Muscle of back (tissue), 3 donors: ENCODE measurements at regions not wholly inside any gene's neighbourhood (a gene's known extent, or its start where the extent isn't known, plus 50 kb on each side); places are given as distances from the start of the nearest gene placed in this dataset.
"Not testable (repeated sequence)": the region's sequence is repeated elsewhere in the genome, so short reads cannot be mapped to it uniquely, and the experiment has no call there.

ENCODE experiments used
- DNase-seq, 3 donors: peaks; one replicate each; pipeline versions ENCODE4 v3.0.0 to v3.0.0-alpha.2; 2013

DNA sequence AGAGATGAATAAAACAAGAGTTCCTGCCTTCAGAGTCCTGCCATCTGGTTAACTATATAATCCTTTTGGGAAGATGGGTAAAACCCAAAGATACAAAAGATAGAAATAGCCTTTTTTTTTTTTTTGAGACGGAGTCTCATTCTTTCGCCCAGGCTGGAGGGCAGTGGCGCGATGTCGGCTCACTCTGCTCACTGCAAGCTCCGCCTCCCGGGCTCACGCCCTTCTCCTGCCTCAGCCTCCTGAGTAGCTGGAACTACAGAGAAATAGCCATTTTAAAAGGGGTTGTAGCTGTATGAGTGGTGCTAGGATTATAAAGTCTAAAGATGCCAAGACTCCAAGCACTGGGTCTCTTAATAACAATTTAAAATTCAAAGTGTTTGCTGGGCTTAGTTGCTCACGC is 97.2 kb downstream of the KDR start:
- no peak for DNase-seq

DNA sequence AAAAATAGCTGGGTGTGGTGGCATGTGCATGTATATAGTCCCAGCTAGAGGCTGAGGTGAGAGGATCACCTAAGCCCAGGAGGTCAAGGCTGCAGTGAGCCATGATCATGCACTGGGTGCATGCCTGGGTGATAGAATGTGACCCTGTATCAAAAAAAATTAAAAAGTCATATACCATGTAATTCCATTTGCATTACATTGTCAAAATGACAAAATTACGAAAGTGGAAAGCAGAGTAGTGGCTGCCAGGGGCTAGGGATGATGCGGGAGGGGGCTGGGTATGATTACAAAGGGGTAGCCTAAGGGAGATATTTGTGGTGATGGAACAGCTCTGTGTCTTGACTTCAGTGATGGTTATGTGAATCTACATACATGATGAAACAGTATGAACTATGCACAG is 97.8 kb downstream of the KDR start:
- DNase-seq: no peak

DNA sequence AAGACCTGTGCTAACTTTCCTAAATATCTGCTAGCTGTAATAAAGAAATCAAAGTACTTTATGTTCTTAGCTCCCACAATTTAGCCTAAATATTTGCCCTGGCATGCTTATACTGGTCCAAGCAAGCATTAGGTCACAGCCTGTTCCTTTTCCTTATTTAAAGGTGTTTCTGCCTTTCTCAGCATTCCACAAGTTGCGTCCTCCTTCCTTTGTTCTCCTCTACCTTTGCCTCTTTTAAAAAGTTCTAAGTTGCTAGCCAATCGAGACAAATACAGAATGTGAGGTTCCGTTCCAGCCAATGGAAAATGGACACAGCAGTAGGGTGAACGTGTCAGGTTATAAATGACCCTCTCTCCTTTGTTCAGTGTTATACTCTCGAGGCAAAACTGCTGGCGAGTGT is 99.9 kb downstream of the KDR start:
- DNase-seq: not testable (repeated sequence)

DNA sequence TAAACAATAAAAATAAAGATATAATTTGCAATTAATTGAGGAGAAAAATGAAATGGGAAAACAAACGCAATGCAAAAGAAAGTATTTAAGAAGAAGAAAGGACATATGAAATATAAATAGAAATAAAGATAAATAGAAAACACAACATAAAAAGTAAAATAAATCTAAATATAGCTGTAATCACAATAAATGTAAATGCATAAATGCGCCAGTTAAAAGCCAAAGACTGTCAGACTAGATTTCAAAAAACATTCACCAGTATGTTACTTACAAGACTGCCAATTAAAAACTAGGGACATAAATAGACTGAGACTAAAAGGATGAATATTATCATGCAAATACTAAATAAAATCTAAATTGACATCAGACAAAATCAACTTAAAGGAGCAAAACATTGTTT is 102.4 kb downstream of the KDR start:
- DNase-seq: no peak

DNA sequence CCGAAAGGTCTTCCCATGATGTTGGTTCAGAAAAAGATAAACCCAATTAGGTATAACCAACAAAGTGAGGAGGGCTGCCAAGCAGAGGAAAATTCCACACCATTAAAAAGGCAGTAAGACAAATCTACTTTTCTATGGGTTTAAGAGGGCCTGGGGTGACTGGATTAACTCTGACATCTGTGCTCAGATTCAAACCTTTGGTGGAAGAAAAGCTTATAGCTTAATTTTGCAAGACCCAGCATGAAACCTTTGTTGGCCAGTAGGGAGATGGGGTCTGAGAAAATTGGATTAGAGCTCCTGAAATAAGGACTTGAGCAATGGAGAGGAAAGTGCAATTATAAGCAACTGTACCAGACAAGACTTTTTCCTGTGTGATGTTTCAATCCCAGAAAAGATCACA is 104.2 kb downstream of the KDR start:
- DNase-seq: no peak

DNA sequence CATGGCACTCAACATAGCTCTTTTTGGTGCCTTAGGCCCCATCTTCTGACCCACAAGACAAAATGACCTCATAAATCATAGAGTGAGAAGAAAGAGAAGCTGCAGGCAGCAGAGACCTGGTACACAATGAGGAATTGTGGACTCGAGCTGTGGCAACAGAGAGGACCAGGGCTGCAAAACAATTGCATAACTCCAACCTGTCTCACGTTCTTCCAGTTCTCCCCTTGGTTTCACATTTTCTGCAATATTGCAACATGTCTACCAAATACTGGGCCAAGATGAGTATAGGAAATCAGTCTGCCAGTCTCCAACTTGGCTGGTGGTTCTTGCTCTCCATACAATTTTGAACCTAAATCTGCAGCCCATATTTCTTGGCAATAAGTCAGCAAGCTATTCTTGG is 105.3 kb downstream of the KDR start:
- DNase-seq: no peak

DNA sequence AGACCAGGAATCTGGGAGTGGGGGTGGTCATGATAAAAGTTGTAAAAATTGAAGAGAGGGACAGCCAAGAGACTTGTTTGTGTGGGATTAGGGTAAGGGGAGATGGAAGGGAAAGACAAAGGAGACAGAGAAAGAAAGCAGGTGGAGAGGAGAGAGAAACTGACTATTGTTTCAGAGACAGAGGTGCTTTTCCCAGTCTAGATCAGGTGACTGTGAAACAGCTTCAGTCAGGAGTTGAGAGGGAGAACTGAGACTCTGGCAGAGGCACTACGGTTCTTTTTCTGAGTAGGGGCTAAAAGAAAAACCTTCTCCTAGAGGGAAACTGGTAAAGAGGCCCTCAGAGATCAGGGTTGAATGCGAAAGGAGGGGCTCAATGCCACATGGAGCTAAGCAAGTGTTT is 106.4 kb downstream of the KDR start:
- no peak for DNase-seq

DNA sequence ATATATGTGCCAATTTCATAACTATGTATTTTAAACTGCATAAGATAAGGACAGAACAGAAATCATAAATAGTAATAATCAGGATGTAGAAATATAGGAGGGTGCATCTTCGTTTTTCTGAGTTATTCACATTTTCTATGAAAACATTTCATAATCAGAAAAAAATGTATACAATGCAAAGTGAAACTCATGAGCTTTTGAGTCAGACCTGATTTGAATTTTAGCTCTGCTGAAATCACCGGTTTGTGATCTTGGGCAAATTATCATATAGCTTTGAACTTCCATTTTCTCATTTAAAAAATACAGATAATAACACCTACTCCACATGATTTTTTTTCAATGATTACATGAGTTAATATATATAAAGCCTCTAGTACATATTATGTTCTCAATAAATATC is 106.9 kb downstream of the KDR start:
- DNase-seq: no peak

DNA sequence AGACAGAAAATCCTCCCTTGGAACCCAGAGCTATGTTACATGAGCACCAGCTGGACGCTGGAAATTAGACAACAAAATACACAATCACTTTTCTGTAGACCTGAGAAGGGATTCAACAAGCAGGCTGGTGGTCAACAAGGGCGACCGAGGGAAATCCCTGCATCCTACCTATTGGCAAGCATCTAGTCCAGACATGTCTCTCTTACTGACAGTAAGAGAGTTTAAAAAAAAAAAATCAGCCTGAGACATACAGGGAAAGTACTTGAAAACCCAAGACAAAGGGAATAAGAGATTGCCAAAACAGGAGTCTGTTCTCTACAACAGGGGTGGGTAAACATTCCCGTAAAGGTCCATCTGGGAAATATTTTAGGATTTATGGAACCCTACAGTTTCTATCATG is 108.0 kb downstream of the KDR start:
- DNase-seq: no peak

DNA sequence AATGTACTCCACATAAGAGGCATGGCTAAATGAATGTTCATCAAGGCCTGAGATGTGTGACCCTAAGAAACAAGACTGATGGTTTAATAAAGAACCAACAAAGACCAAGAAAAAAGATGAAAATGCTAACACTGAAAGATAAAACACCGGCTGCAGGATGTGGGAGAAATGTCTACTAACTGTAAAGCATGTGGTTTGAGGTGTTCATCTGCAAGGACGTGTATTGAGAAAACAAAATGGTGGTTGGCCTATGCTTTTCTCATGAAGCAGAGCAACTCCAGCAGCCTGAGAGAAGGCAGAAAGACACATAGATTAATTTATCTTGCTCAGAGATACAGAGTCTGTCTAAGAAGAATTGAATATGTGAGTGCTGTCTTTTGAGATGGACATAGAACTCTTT is 109.3 kb downstream of the KDR start:
- no peak for DNase-seq

DNA sequence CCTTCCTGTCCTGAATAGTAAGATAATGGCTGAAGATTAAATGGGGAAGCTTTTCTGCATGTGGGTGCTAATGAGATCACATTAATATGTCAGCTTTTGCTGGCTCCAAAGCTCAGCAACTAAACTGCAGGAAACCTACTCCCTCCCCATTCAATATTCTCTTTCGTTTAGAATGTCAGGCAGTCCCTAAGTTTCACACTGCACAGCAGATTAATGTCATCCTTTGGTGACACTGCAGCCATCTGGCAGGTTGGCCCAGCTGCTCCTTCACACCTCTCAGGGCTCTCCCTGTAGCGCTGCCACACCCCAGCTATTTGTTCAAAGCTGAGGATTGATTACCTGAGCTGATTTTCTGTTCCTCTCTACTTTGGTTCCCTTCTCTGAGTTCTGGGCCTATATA is 110.5 kb downstream of the KDR start:
- DNase-seq: no peak

DNA sequence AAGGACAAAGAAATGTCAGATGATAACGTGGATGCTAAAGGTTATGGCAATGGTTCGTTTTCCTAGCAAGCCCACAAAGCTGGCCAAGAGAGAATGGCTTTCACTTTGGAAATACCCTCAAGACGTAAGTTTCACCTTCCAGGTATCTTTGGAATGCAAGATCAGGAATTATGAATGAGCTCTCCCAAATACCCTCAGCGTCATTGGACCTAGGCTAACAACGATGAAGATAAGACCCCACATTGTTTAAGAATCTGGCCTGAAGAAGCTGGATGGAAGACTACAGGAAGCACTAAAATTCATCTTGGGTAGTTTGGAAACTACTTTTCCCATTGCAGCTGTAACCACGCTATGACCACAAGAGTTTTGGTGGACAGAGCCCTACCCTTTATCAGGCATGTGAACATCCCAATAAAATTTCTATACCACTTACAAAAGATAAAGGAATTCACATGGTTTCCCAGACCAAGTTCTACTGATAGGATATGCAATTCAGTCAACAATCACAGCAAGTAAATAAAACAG is 111.9 kb downstream of the KDR start:
- no peak for DNase-seq

DNA sequence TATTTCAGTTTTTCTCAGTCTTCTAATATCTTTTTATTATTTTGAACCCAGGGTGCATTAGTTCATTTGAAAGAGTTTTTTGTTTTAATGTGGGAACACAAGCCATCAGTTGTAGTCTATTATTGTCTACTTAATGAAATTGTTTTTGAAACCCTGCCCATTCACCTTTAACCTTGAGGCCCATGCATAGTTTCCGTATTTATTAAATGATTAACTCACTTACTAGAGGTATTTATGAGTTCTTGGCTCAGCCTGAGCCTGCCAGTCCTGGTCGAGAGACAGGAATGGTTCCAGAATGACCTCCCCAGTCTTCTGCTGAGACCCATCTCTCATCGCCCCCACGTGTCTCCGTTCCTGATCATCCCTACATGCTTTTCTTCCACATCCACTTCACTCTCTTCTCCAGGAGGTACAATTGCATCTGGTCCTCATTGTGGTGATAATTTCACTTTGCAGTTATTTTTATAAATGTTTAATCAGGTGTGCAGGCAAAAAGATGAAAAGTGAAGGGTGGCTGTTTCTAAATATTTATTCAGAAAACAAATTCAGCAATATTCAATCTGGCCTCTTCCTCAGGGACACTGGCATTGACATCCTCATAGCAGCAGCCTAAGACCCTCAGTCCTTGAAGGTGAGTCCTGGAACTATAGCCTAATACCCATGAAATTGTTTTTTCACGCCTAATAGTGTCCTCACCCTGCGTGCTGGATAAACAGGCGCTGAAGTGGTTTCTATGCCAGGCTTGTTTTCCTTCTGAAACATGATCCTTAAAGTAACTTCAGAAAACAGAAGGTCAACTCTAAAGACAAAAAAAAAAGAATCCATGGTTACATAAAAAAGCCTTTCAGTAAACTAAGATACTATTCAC is 112.8 kb downstream of the KDR start:
- no peak for DNase-seq

DNA sequence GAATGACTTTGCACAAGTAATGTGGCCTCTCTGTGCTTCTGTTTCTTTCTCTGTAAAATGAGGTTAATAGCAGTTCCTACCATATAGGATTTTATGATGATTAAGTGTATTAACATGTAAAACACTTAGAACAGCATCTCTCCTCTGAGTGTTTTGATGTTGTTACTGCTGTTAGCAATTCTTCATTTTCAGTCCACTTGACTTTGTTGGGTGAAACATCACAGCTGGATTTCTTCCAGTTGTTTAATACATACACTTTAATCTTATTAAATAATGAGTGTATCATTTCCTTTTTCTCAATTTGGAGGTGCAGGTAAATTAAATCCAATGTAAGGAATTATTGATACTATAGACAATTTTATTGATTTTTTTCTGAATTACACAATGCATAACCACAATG is 113.6 kb downstream of the KDR start:
- DNase-seq: no peak

DNA sequence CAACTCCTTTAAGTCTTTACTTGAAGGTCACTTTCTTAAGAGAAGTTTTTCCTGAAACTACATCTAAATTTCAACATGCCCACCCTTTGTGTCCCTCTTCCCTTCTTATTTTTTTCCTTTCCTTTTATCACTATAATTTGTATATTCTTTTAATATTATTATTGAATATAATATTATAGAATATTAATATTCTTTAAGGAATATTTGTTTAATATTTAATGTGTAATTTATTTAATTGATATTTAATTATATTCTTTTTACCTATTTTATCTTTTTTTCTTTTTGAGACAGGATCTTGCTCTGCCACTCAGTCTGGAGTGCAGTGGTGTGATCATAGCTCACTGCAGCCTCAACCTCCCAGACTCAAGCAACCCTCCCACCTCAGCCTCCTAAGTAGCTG is 114.8 kb downstream of the KDR start:
- no peak for DNase-seq

DNA sequence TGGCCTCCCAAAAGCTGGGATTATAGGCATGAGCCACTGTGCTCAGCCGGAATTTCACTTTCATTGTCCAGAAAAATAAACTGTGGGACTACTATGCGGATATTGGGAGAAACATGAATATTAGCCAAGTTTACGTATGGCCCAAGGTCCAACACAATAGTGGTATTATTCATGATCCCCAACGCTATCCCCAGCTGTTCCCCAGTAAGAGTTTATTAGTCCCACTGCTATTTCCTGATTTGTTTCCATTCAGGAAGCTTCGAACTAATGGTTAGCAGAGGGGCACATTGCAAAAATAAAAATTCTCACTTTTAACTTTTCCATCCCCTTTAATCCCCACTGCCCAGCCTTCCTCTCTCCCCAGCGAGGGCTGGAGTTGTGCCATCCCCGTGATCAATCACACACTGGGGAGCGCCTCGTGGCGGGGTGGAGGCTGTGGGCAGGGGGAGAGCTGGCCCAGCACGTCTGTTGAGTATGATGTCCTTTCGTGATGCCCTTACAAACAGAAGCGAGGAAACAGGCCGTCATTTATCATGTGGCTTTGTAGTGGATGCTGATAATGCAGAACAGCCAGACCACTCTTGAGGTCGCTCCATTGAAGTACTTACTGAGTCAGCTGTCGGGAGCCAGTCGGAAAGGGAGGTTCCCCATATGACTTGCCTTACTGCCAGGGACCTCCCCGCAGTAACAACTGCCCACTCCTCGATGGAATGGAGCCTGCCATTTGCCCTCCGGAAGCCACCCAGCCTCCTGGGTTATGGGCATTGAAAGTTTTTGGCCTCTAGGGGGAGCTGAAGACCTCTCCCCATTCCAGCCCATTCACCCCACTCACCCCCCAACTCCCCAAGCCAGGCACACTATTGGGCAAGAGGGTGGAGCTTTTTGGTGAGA is 117.0 kb downstream of the KDR start:
- peak in 1 of 3 donors; percentile 27 for DNase-seq

DNA sequence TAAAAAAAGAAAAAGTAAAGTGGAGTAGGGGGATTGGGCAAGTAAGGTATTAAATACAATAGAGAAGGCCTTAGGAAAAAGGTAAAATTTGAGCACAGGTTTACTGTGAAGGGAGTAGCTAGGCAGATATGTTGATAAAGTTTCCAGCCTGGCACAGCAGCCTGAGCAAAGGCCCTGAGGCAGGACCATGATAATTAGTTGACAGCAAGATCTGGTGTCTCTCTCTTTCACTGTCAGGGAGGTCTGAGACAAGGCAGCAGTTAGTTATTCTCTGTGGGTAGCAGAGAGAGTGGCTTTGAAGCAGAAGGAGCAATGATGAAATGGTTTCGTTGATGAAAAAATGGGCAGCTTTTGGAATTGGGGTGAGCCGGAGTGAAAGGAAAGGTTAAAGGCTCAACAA is 119.5 kb downstream of the KDR start:
- no peak for DNase-seq

DNA sequence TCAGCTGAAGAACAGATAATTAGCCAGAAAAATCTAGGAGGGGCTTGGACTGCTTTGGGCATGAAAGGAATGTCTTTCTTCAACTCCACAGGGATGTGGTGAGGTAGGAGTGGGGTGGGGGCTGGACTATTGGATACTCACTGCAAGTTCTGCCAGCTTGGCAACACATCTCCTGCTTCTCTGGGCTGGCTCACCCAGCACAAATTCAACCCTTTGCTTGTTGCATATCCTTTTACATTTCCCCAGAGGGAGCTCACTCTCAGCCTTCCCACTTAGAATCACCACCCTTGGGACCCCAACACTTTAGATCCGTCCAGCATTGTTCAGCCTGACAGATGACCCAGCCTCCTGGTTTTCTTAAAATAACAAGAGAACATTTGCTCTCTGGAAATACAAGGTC is 120.6 kb downstream of the KDR start:
- peak in 2 of 3 donors; percentile 10 to 41 for DNase-seq

DNA sequence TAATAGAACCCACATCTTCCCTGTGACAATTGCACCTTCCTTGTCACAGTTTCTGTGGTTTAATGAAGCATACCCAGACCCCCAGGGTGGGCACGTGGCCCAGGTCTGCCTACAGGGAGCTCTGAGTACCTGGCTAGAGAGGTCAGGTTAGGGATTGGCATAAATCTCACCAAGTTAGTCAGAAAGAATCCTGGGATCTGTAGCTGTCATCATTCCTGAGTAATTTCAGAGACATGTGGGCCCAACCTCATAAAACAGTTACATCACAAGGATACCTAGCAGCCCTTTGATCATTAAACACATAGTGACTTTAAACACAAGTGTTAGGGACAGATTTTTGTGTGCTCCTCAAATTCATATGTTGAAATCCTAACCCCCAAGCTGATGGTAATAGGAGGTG is 123.0 kb downstream of the KDR start:
- no peak for DNase-seq

DNA sequence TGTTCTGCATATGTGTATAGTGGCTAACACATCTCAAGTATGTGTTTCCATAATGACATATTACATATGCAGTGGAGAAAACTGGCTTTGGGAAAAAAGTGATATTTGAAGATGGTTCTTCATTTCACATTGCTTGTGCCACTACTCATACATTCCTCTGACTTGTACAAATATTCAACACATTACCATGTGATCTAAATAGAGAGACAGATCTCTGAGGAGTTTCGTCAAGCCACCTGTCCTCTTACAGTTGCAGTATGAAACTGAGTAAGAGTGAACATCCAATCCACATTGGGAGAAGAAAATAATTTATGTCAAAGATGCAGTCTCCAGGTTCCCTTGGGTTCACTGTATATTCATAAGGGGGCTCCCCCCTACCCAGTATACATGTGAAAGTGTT is 123.9 kb downstream of the KDR start:
- no peak for DNase-seq

DNA sequence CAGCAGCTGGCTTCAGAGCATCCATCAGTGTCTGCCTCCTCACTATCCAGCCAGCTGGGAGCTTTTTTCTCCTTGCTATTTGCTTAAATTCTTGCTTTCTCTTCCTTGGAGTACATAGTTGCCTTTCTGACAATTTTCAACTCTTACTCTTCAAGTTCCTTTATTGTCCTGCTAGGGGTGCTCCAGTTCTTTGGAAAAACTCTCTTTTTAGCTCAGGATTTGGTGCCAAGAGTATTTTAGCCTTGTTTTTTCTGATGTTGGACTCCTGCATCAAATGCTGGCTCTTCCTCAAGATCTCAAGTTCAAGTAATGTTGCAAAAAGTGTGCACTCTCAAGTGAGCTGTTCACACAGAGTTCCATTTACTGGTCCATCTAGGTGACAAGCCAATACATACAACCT is 126.4 kb downstream of the KDR start:
- DNase-seq: peak; percentile 24 to 78 (median 61)

DNA sequence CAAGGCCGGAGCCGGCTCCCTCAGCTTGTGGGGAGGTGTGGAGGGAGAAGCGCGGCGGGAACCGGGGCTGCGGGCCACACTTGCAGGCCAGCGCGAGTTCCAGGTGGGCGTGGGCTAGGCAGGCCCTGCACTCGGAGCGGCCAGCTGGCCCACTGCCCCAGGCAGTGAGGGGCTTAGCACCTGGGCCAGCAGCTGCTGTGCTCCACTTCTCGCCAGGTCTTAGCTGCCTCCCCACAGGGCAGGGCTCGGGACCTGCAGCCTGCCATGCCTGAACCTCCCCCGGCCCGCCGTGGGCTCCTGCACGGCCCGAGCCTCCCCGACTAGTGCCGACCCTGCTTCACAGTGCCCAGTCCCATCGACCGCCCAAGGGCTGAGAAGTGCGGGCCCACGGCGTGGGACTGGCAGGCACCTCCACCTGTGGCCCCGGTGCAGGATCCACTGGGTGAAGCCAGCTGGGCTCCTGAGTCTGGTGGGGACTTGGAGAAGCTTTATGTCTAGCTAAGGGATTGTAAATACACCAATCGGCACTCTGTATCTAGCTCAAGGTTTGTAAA is 131.8 kb downstream of the KDR start:
- DNase-seq: not testable (repeated sequence)

DNA sequence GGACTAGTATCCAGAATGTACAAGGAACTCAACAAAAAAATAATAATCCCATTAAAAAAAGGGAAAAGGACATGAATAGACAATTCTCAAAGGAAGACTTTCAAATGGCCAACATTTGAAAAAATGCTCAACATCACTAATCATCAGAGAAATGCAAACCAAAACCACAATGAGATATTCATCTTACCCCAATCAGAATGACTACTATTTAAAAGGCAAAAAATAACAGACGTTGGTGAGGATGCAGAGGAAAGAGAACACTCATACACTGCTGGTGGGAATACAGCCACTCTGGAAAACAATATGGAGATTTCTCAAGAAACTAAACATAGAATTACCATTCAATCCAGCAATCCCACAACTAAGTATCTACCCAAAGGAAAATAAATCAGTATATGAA is 133.1 kb downstream of the KDR start:
- no peak for DNase-seq
